Ascending aorta (tissue), 2 donors: ENCODE measurements at regions not wholly inside any gene's neighbourhood (a gene's known extent, or its start where the extent isn't known, plus 50 kb on each side); places are given as distances from the start of the nearest gene placed in this dataset.
"Not testable (repeated sequence)": the region's sequence is repeated elsewhere in the genome, so short reads cannot be mapped to it uniquely, and the experiment has no call there.

Experiments
- DNase-seq, 2 donors: peaks; one replicate each; pipeline ENCODE4 v3.0.0-alpha.2; 2019; ENCODE audit warnings: low spot score in 2 of 2
- H3K27ac ChIP-seq, 2 donors: fragments of 200-600 bp; sonication (generic); one replicate each; pipeline ENCODE4 v1.5.1; 2016 to 2017; ENCODE audit warnings: mild to moderate bottlenecking in 1 of 2
- H3K27me3 ChIP-seq: fragments of 200-600 bp; sonication (generic); one replicate; pipeline ENCODE4 v1.5.1; 2017
- H3K36me3 ChIP-seq, 2 donors: fragments of 200-600 bp; sonication (generic); one replicate each; pipeline ENCODE4 v1.5.1; 2016
- H3K4me1 ChIP-seq, 2 donors: fragments of 200-600 bp; sonication (generic); one replicate each; pipeline ENCODE4 v1.5.1; 2016 to 2017; ENCODE audit warnings: mild to moderate bottlenecking in 1 of 2
- H3K4me3 ChIP-seq, 2 donors: fragments of 200-600 bp; sonication (generic); one replicate each; pipeline ENCODE4 v1.5.1; 2016 to 2017; ENCODE audit warnings: mild to moderate bottlenecking in 1 of 2
- H3K9me3 ChIP-seq, 2 donors: fragments of 200-600 bp; sonication (generic); one replicate each; pipeline ENCODE4 v1.5.1; 2016
- intact Hi-C: fragments of 100-400 bp; cut with DNase I; formaldehyde crosslinking; loops from one replicate; pipeline ENCODE4 v1.15.1; 2023

DNA sequence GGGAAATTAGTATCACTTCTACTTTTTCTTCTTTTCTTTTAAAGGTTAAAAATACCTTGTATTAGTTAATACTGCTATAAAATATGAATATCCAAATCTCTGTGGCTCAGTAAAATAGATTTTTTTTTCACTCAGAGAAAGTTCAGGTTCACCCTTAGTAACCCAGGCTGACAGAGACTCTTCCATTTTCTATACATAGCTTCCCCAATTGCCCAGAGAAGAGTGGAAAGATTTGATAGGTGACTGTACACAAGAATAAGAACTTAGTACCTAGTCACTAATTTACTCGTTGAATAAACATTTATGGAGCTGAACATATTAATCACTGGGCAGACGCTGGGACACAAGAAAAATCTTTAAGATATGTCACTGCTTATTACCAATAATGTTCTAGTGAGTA, 77.2 kb upstream of the AGAP9 start:
- H3K4me1 ChIP-seq, H3K27ac ChIP-seq, H3K4me3 ChIP-seq, H3K27me3 ChIP-seq, DNase-seq, intact Hi-C loops, H3K36me3 ChIP-seq, H3K9me3 ChIP-seq: not testable (repeated sequence)

DNA sequence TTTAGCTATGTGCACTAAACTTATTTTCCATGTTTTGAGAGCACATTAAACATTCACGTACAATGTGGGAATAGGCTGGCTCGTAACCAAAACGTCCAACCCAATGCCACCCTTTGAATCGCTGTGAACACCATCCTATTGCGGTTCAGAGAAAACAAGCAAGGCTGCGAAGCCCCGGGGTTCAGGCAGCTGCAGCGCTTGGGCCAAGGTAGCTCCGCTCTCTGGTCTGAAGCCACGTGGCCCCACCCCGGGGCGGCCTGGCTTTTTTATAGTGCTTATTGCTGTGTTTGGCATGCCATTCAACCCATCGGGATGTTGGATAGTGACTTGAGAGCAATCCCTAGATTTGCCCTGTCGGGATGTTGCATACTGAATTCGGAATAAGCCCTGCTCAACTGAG, 76.7 kb upstream of the AGAP9 start:
- H3K9me3 ChIP-seq, H3K27ac ChIP-seq, H3K36me3 ChIP-seq, H3K4me1 ChIP-seq, H3K4me3 ChIP-seq, DNase-seq, H3K27me3 ChIP-seq, intact Hi-C loops: not testable (repeated sequence)

DNA sequence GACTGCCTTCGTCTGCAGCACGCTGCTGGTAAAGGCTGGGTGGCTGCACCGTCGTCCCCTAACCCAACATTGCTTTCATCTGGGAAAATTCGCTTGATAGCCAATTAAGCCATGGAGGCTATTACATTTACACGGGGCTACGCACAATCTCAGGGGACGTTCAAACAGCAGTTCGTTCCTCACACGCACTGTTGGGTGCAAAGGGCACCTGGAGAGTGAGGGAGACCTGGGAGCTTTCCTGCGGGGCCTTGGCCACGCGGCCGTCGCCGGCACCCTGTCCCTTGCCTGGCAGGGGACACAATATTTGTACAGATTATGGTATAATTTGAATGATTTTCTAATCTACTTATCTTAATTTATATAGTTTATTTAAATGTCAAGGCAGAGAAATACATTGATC, 76.2 kb upstream of the AGAP9 start:
- H3K27ac ChIP-seq, H3K4me1 ChIP-seq, H3K27me3 ChIP-seq, DNase-seq, H3K4me3 ChIP-seq, H3K36me3 ChIP-seq, H3K9me3 ChIP-seq, intact Hi-C loops: not testable (repeated sequence)

DNA sequence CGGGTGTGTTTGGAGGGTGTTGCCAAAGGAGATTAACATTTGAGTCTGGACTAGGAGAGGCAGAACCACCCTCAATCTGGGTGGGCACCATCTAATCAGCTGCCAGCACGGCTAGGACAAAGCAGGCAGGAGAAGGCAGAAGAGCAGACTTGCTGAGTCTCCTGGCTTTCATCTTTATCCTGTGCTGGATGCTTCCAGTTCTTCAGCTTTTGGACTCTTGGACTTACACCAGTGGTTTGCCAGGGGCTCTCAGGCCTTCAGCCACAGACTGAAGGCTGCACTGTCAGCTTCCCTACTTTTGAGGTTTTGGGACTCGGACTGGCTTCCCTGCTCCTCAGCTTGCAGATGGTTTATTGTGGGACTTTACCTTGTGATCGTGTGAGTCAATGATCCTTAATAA, 70.4 kb upstream of the AGAP9 start:
- intact Hi-C loops, H3K27ac ChIP-seq, H3K4me3 ChIP-seq, H3K9me3 ChIP-seq, H3K4me1 ChIP-seq, H3K27me3 ChIP-seq, H3K36me3 ChIP-seq, DNase-seq: not testable (repeated sequence)

DNA sequence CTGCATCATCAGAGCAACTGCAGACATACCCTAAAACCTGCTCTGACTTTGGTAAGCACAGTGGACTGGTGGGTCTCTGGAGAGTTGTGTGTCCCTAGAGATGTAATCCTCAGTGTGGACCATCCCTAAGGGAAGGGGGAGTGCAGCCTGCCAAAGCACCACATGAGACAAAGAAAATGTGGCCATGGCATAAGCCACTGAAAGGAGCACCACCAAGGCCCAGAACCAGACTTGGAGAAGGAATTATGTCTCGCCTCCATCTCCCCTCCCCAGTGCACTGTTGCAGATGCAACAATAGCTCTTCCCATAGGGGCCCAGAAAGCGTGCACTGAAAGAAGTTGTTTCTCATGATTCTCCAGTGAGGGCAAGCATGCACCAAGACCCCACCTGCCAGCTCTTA, 69.7 kb upstream of the AGAP9 start:
- DNase-seq, intact Hi-C loops, H3K9me3 ChIP-seq, H3K27me3 ChIP-seq, H3K36me3 ChIP-seq, H3K4me1 ChIP-seq, H3K4me3 ChIP-seq, H3K27ac ChIP-seq: not testable (repeated sequence)

DNA sequence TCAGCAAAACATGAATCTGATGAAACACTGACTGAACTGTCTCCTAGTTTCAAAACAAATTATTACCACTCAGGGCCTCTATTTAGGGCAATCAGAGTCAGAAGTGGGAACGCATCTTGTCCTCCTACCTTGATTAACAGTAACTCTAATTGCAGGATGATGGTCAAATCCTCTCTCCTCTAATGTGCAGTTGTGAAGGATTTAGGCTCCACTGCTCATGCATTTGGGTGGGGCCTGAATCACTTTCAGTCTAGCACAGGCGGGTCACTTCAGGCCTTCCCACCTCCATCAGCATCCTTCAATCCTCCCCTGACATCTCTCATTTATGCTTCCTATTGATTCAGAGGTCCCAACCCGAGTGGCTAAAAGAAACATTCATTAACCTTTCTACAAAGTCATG, 67.5 kb upstream of the AGAP9 start:
- H3K4me1 ChIP-seq, H3K27me3 ChIP-seq, H3K27ac ChIP-seq, H3K9me3 ChIP-seq, intact Hi-C loops, H3K4me3 ChIP-seq, H3K36me3 ChIP-seq, DNase-seq: not testable (repeated sequence)

DNA sequence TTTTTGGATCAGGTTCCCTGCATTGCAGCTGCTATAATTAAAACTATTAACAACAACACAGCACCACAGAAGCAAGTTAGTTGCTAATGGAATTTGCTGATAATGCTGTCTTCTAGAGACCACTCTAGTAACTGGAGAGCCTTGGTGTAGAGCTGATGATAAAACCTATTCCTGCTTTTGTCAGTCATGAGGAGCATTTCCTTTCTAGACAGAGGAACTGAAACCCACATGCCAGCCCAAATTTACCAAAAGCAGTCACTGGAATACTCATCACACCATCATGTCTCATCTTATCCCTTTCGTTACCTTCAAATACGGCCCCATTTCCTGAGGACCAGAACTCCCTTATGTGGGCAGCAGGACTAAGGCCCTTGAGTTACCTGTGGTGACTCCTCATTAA, 67.1 kb upstream of the AGAP9 start:
- H3K36me3 ChIP-seq, H3K4me3 ChIP-seq, H3K9me3 ChIP-seq, H3K27me3 ChIP-seq, intact Hi-C loops, DNase-seq, H3K27ac ChIP-seq, H3K4me1 ChIP-seq: not testable (repeated sequence)

DNA sequence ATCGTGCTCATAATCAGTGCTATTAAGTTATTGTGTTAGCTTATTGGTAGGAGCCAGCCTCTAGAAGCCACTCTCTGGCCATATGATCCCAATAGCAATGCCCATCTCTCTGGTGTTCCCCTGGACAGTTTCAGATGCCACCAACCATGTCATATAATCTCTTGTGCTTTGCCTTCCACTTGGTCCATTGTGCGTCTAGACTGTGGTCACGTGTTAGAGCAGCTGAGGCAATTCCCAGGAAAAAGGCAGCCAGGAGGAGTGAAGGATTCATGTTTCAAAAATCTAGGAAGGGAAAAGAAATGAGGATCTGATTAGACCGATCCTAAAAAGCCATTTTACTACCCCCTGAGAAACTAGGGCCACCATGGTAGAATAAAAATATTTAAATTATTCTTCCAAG, 58.6 kb upstream of the AGAP9 start:
- H3K36me3 ChIP-seq, H3K27me3 ChIP-seq, H3K4me1 ChIP-seq, H3K27ac ChIP-seq, intact Hi-C loops, DNase-seq, H3K9me3 ChIP-seq, H3K4me3 ChIP-seq: not testable (repeated sequence)

DNA sequence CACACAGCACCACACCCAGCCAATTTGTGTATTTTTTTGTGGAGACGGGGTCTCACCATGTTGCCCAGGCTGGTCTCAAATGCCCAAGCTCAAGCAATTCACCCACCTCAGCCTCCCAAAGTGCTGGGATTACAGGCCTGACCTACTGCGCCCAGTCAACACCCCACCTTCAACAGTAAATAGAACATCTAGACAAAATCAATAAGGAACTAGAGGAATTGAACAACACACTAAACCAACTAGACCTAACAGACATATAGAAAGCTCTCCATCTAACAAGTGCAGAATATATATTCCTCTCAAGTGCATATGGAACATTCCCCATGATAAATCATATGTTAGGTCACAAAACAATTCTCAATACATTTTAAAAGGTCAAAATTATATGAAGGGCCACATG, 56.6 kb upstream of the AGAP9 start:
- H3K36me3 ChIP-seq, H3K27ac ChIP-seq, H3K4me3 ChIP-seq, intact Hi-C loops, H3K9me3 ChIP-seq, H3K27me3 ChIP-seq, H3K4me1 ChIP-seq, DNase-seq: not testable (repeated sequence)

DNA sequence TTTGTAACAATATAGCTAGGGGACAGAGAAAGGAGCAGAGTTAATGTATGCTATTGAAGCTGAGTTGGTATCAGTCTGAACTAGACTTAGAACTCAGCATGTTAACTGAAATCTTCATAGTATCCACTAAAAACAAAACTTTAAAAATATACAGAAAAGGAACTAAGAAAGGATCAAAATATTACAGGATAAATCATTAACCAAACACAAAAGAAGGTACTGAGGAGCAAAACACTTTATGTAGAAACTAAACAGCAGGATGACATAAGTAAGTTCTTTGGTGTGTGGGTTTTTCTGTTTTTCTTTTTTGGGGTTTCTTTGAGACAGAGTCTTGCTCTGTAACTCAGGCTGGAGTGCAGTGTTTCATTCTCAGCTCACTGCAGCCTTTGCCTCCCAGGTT, 55.1 kb upstream of the AGAP9 start:
- intact Hi-C loops, H3K9me3 ChIP-seq, H3K4me3 ChIP-seq, H3K4me1 ChIP-seq, H3K27ac ChIP-seq, DNase-seq, H3K27me3 ChIP-seq, H3K36me3 ChIP-seq: not testable (repeated sequence)
